Sigmoid colon (tissue), 4 donors: ENCODE measurements at regions not wholly inside any gene's neighbourhood (a gene's known extent, or its start where the extent isn't known, plus 50 kb on each side); places are given as distances from the start of the nearest gene placed in this dataset.

Source experiments
- POLR2A ChIP-seq, 2 donors: fragments of 450-650 bp; IDR thresholded peaks; one replicate each; pipeline ENCODE4 v1.6.1; 2016; ENCODE audit warnings: antibody characterized with exemption in 2 of 2, mild to moderate bottlenecking in 2 of 2, moderate library complexity in 2 of 2
- POLR2AphosphoS5 ChIP-seq, 4 donors: sonication (generic); formaldehyde crosslinking; IDR thresholded peaks; one replicate each; pipeline ENCODE4 v1.6.1; 2017; ENCODE audit warnings: antibody characterized with exemption in 4 of 4
- TF ChIP-seq, protein P1 (sequence below), 4 experiments: fragments of 450-650 bp in 3 of 4; fragments of 200-600 bp in 1 of 4; IDR thresholded peaks; one replicate each; pipeline ENCODE4 v1.5.1; 2016 to 2019; ENCODE audit warnings: antibody characterized with exemption in 4 of 4, mild to moderate bottlenecking in 3 of 4, moderate library complexity in 2 of 4

DNA sequence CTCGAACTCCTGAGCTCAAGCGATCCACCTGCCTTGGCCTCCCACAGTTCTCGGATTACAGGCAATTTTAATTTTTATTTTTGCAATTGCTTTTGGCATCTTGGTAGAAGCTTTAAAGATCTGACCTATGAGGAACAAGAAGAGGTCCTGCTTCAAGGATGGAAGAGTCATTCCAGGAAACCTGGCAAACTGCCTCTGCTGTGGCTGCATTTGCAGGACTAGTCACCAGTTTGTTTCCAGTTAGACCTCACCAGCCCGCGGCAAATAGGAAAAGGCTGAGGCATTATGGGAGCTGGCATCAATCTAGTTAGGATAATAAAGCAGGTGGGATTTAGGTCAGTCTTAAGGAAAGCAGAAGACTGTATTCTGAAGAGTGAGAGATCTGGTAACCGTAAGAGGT is 51.9 kb upstream of the LAS1L start:
- TF ChIP-seq, protein P1, sequence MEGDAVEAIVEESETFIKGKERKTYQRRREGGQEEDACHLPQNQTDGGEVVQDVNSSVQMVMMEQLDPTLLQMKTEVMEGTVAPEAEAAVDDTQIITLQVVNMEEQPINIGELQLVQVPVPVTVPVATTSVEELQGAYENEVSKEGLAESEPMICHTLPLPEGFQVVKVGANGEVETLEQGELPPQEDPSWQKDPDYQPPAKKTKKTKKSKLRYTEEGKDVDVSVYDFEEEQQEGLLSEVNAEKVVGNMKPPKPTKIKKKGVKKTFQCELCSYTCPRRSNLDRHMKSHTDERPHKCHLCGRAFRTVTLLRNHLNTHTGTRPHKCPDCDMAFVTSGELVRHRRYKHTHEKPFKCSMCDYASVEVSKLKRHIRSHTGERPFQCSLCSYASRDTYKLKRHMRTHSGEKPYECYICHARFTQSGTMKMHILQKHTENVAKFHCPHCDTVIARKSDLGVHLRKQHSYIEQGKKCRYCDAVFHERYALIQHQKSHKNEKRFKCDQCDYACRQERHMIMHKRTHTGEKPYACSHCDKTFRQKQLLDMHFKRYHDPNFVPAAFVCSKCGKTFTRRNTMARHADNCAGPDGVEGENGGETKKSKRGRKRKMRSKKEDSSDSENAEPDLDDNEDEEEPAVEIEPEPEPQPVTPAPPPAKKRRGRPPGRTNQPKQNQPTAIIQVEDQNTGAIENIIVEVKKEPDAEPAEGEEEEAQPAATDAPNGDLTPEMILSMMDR (IDR thresholded peaks at IDR 0.05) = no peak
- TF ChIP-seq POLR2A (IDR thresholded peaks at IDR 0.05) (no peak), POLR2AphosphoS5 (IDR thresholded peaks at IDR 0.05) (no peak)
